HG02588 (cell line): ENCODE measurements at regions not wholly inside any gene's neighbourhood (a gene's known extent, or its start where the extent isn't known, plus 50 kb on each side); places are given as distances from the start of the nearest gene placed in this dataset.
"Not testable (repeated sequence)": the region's sequence is repeated elsewhere in the genome, so short reads cannot be mapped to it uniquely, and the experiment has no call there.

Source experiments
- ATAC-seq: cut with Tn5 transposase; IDR thresholded peaks from one replicate; pipeline ENCODE4 v1.9.1; 2021; ENCODE audit warnings: mild to moderate bottlenecking, moderate library complexity; ENCODE audit not compliant: unreplicated experiment

- ATAC-seq: no peak
Measured at GRCh38 chr12:88865537-88865936, 285.3 kb upstream of the KITLG start.

- no peak for ATAC-seq
Measured at GRCh38 chr12:88860851-88861250, 280.6 kb upstream of the KITLG start.

GRCh38 chr12:88856201-88856600, 275.9 kb upstream of the KITLG start:
- no peak for ATAC-seq

GRCh38 chr12:88855301-88855700, 275.0 kb upstream of the KITLG start:
- no peak for ATAC-seq

GRCh38 chr12:88854260-88854659, 274.0 kb upstream of the KITLG start:
- no peak for ATAC-seq

GRCh38 chr12:88847246-88847645, 267.0 kb upstream of the KITLG start:
- ATAC-seq: not testable (repeated sequence)

- no peak for ATAC-seq
Measured at GRCh38 chr12:88844426-88844825, 264.2 kb upstream of the KITLG start.

GRCh38 chr12:88842314-88842713, 262.0 kb upstream of the KITLG start:
- ATAC-seq: no peak

GRCh38 chr12:88839486-88839885, 259.2 kb upstream of the KITLG start:
- no peak for ATAC-seq

GRCh38 chr12:88836156-88836555, 255.9 kb upstream of the KITLG start:
- ATAC-seq: no peak

- ATAC-seq: no peak
Measured at GRCh38 chr12:88834226-88834625, 254.0 kb upstream of the KITLG start.

- no peak for ATAC-seq
Measured at GRCh38 chr12:88833641-88834116, 253.4 kb upstream of the KITLG start.

- not testable (repeated sequence) for ATAC-seq
Measured at GRCh38 chr12:88828537-88828936, 248.3 kb upstream of the KITLG start.

GRCh38 chr12:88820012-88820411, 239.7 kb upstream of the KITLG start:
- ATAC-seq: no peak

- ATAC-seq: no peak
Measured at GRCh38 chr12:88816201-88816600, 235.9 kb upstream of the KITLG start.

- no peak for ATAC-seq
Measured at GRCh38 chr12:88814779-88815178, 234.5 kb upstream of the KITLG start.

GRCh38 chr12:88812610-88813009, 232.3 kb upstream of the KITLG start:
- no peak for ATAC-seq

GRCh38 chr12:88810806-88811205, 230.5 kb upstream of the KITLG start:
- ATAC-seq: no peak

- not testable (repeated sequence) for ATAC-seq
Measured at GRCh38 chr12:88809841-88810240, 229.6 kb upstream of the KITLG start.

GRCh38 chr12:88805692-88806091, 225.4 kb upstream of the KITLG start:
- no peak for ATAC-seq

GRCh38 chr12:88805286-88805685, 225.0 kb upstream of the KITLG start:
- no peak for ATAC-seq

GRCh38 chr12:88802096-88802706, 221.9 kb upstream of the KITLG start:
- no peak for ATAC-seq
